WTC11 (cell line): ENCODE measurements at regions not wholly inside any gene's neighbourhood (a gene's known extent, or its start where the extent isn't known, plus 50 kb on each side); places are given as distances from the start of the nearest gene placed in this dataset.

ENCODE experiments used
- ATAC-seq: fragments of 200-7000 bp; cut with Tn5 transposase; 2 replicates; pipeline ENCODE4 v1.10.0; 2021; ENCODE audit warnings: mild to moderate bottlenecking, moderate library complexity
- CTCF ChIA-PET: fragments of 300-600 bp; sonication (Branson Sonifier 250); formaldehyde crosslinking; loops from one replicate; lab custom pipeline; 2021; ENCODE audit warnings: antibody characterized with exemption; lab: Charles Lee
- POLR2A ChIA-PET: fragments of 350-600 bp; sonication (Branson Sonifier 250); formaldehyde crosslinking; loops from one replicate; lab custom pipeline; 2021; ENCODE audit warnings: antibody characterized with exemption; lab: Charles Lee
- DNase-seq: peaks from one replicate; pipeline ENCODE4 v3.0.0; 2021; ENCODE audit warnings: low spot score
- H3K27ac Mint-ChIP-seq: 2 replicates; pipeline ENCODE4 v1.8.0; 2021; ENCODE audit warnings: mixed read lengths
- H3K27me3 Mint-ChIP-seq: 2 replicates; pipeline ENCODE4 v1.8.0; 2021; ENCODE audit warnings: low read depth, mild to moderate bottlenecking, moderate library complexity, mixed read lengths
- H3K36me3 Mint-ChIP-seq: 2 replicates; pipeline ENCODE4 v1.8.0; 2021; ENCODE audit warnings: mixed read lengths
- H3K4me1 Mint-ChIP-seq: 2 replicates; pipeline ENCODE4 v1.8.0; 2022; ENCODE audit warnings: mixed read lengths
- H3K4me3 Mint-ChIP-seq: 2 replicates; pipeline ENCODE4 v1.8.0; 2021; ENCODE audit warnings: mild to moderate bottlenecking, moderate library complexity, mixed read lengths
- H3K9me3 Mint-ChIP-seq: 2 replicates; pipeline ENCODE4 v1.8.0; 2021; ENCODE audit warnings: mixed read lengths
- ARID4B ChIP-seq: sonication (generic); formaldehyde crosslinking; IDR thresholded peaks from 2 replicates; pipeline ENCODE4 v1.8.0; 2023; ENCODE audit warnings: missing genetic modification reagents, mild to moderate bottlenecking, borderline replicate concordance
- ERG ChIP-seq: fragments of 250-450 bp; sonication (Bioruptor Pico); IDR thresholded peaks from 2 replicates; pipeline ENCODE4 v1.8.0; 2021; ENCODE audit warnings: mild to moderate bottlenecking
- FOXP4 ChIP-seq: sonication (generic); formaldehyde crosslinking; IDR thresholded peaks from 2 replicates; pipeline ENCODE4 v1.8.0; 2022; ENCODE audit warnings: mild to moderate bottlenecking, missing genetic modification reagents
- GRHL2 ChIP-seq: fragments of 250-450 bp; sonication (Bioruptor Pico); IDR thresholded peaks from 2 replicates; pipeline ENCODE4 v1.8.0; 2022; ENCODE audit warnings: mild to moderate bottlenecking, moderate library complexity; ENCODE audit not compliant: insufficient replicate concordance, severe bottlenecking
- TEAD1 ChIP-seq: sonication (generic); formaldehyde crosslinking; IDR thresholded peaks from 2 replicates; pipeline ENCODE4 v1.8.0; 2022; ENCODE audit warnings: mild to moderate bottlenecking, missing genetic modification reagents
- ZMAT4 ChIP-seq: fragments of 250-450 bp; sonication (Bioruptor Pico); IDR thresholded peaks from 2 replicates; pipeline ENCODE4 v1.9.0; 2021; ENCODE audit warnings: mild to moderate bottlenecking
- ZNF281 ChIP-seq: sonication (generic); formaldehyde crosslinking; IDR thresholded peaks from 2 replicates; pipeline ENCODE4 v1.8.0; 2023; ENCODE audit warnings: mild to moderate bottlenecking, missing genetic modification reagents
- ZNF512 ChIP-seq: sonication (generic); formaldehyde crosslinking; IDR thresholded peaks from 2 replicates; pipeline ENCODE4 v1.8.1; 2022; ENCODE audit warnings: missing genetic modification reagents, borderline replicate concordance
- ZSCAN18 ChIP-seq: fragments of 250-450 bp; sonication (Bioruptor Pico); IDR thresholded peaks from 2 replicates; pipeline ENCODE4 v2.1.2; 2022; ENCODE audit warnings: mild to moderate bottlenecking, moderate library complexity

- ChIA-PET POLR2A (no interaction called here), CTCF (no interaction called here)
- no peak overlapping the region for H3K27ac Mint-ChIP-seq
- DNase-seq (no peak), ATAC-seq (no peak)
- H3K4me1 Mint-ChIP-seq = peaks cover 37% of the 10 kb centered on the region
- peaks cover 1% of the 10 kb centered on the region; the same call in 1 of the 2 replicates for H3K36me3 Mint-ChIP-seq
- H3K27me3 Mint-ChIP-seq = no peaks in the 10 kb centered on the region
- H3K4me3 Mint-ChIP-seq = no peak overlapping the region
- peaks cover 1% of the 10 kb centered on the region; the same call in 1 of the 2 replicates for H3K9me3 Mint-ChIP-seq
- TF ChIP-seq ERG (CRISPR knock-in tag) (no peak), ARID4B (CRISPR knock-in tag) (no peak), FOXP4 (CRISPR knock-in tag) (no peak), ZSCAN18 (no peak), ZMAT4 (CRISPR knock-in tag) (no peak), GRHL2 (CRISPR knock-in tag) (no peak)
- TF ChIP-seq, all 79 proteins: peak for 0
Observed at GRCh38 chr11:106329273-106330018, 252.0 kb downstream of the AASDHPPT start.

GRCh38 chr11:106331176-106331575 lies 253.7 kb downstream of the AASDHPPT start:
- CTCF ChIA-PET = no interaction called here
- TF ChIP-seq ARID4B (CRISPR knock-in tag) (no peak), ZNF281 (CRISPR knock-in tag) (no peak), ZNF512 (CRISPR knock-in tag) (no peak), TEAD1 (CRISPR knock-in tag) (no peak), ERG (CRISPR knock-in tag) (no peak)
- no peaks in the 10 kb centered on the region for H3K27me3 Mint-ChIP-seq
- H3K4me3 Mint-ChIP-seq = no peak overlapping the region
- no peaks in the 10 kb centered on the region for H3K9me3 Mint-ChIP-seq
- POLR2A ChIA-PET = no interaction called here
- H3K36me3 Mint-ChIP-seq = no peaks in the 10 kb centered on the region
- ATAC-seq (no peak), DNase-seq (no peak)
- H3K27ac Mint-ChIP-seq = no peak overlapping the region
- H3K4me1 Mint-ChIP-seq = peaks cover 28% of the 10 kb centered on the region
